Bronchial epithelial cell (primary cell): ENCODE measurements at regions not wholly inside any gene's neighbourhood (a gene's known extent, or its start where the extent isn't known, plus 50 kb on each side); places are given as distances from the start of the nearest gene placed in this dataset.

Experiments used
- DNase-seq: peaks from one replicate; pipeline ENCODE4 v3.0.0-alpha.2; 2010; ENCODE audit warnings: low read depth
- FAIRE-seq: peaks from 2 replicates; lab custom pipeline; 2011; peaks lifted over from hg19 to GRCh38; lab: Jason Lieb, UNC
- H3K27me3 ChIP-seq: 2 replicates; pipeline ENCODE4 v1.5.1; 2011; ENCODE audit warnings: low read length; ENCODE audit not compliant: control insufficient read depth, insufficient read depth
- H3K36me3 ChIP-seq: 2 replicates; pipeline ENCODE4 v1.5.1; 2011; ENCODE audit warnings: low read length; ENCODE audit not compliant: control insufficient read depth, insufficient read depth
- H3K4me3 ChIP-seq: 2 replicates; pipeline ENCODE4 v1.5.1; 2011; ENCODE audit warnings: mild to moderate bottlenecking, low read depth, low read length, control low read depth
- CTCF ChIP-seq: IDR thresholded peaks from 2 replicates; pipeline ENCODE4 v1.5.1; 2011; ENCODE audit warnings: mild to moderate bottlenecking, moderate library complexity, low read length, control low read depth, inconsistent platforms; ENCODE audit not compliant: insufficient read depth, severe bottlenecking

- TF ChIP-seq CTCF: no peak
- DNase-seq (no peak), FAIRE-seq (no peak)
- no peak overlapping the region for H3K4me3 ChIP-seq
- H3K36me3 ChIP-seq: no peaks in the 10 kb centered on the region
- H3K27me3 ChIP-seq: no peaks in the 10 kb centered on the region
Observed at GRCh38 chr4:144318797-144319196, 178.3 kb upstream of the GYPA start.

GRCh38 chr4:144336633-144337032 is 196.1 kb upstream of the GYPA start:
- H3K4me3 ChIP-seq: no peak overlapping the region
- no peak for TF ChIP-seq CTCF
- no peaks in the 10 kb centered on the region for H3K36me3 ChIP-seq
- no peak for DNase-seq
- FAIRE-seq: peak; percentile 50
- H3K27me3 ChIP-seq: no peaks in the 10 kb centered on the region

GRCh38 chr4:144338148-144338547 is 197.6 kb upstream of the GYPA start:
- no peak for TF ChIP-seq CTCF
- DNase-seq (no peak), FAIRE-seq (no peak)
- H3K27me3 ChIP-seq: no peaks in the 10 kb centered on the region
- no peaks in the 10 kb centered on the region for H3K36me3 ChIP-seq
- no peak overlapping the region for H3K4me3 ChIP-seq

- no peaks in the 10 kb centered on the region for H3K27me3 ChIP-seq
- H3K4me3 ChIP-seq: no peak overlapping the region
- no peaks in the 10 kb centered on the region for H3K36me3 ChIP-seq
- no peak for TF ChIP-seq CTCF
- DNase-seq (no peak), FAIRE-seq (no peak)
Observed at GRCh38 chr4:144338834-144339233, 198.3 kb upstream of the GYPA start.

GRCh38 chr4:144340931-144341330 is 200.4 kb upstream of the GYPA start:
- Histone ChIP-seq H3K36me3 (no peaks in the 10 kb centered on the region), H3K27me3 (no peaks in the 10 kb centered on the region), H3K4me3 (no peak overlapping the region)
- DNase-seq (no peak), FAIRE-seq (no peak)
- TF ChIP-seq CTCF: no peak
